H1 (cell line): ENCODE measurements at regions not wholly inside any gene's neighbourhood (a gene's known extent, or its start where the extent isn't known, plus 50 kb on each side); places are given as distances from the start of the nearest gene placed in this dataset.

Experiments used
- ASH2L ChIP-seq: fragments of 200-600, 300-600 bp; sonication (generic); IDR thresholded peaks from one replicate; pipeline ENCODE4 v1.7.1; 2017; ENCODE audit warnings: low read length
- CHD7 ChIP-seq: fragments of 300-600 bp; sonication (generic); IDR thresholded peaks from 2 replicates; pipeline ENCODE4 v1.7.1; 2012; ENCODE audit warnings: low read length, moderate library complexity, mild to moderate bottlenecking, inconsistent platforms; ENCODE audit not compliant: insufficient replicate concordance
- CTCF ChIP-seq, 3 experiments: IDR thresholded peaks; 1 replicate in 2 of 3; 2 replicates in 1 of 3; pipeline versions ENCODE4 v1.5.1 to v1.6.1; 2011; ENCODE audit warnings: low read length in 3 of 3, mild to moderate bottlenecking in 3 of 3, inconsistent platforms in 2 of 3, low read depth in 1 of 3, moderate library complexity in 1 of 3; ENCODE audit not compliant: insufficient read depth in 1 of 3; ENCODE audit errors: control extremely low read depth in 1 of 3
- JUND ChIP-seq: IDR thresholded peaks from 2 replicates; pipeline ENCODE4 v1.6.1; 2011; ENCODE audit warnings: mild to moderate bottlenecking, improper control_type of control experiment, low read length
- KDM5A ChIP-seq: fragments of 200-600 bp; IDR thresholded peaks from 2 replicates; pipeline ENCODE4 v1.7.1; 2012; ENCODE audit warnings: mild to moderate bottlenecking, low read length, inconsistent platforms, mixed read lengths
- RAD21 ChIP-seq, 2 experiments: IDR thresholded peaks in 1 of 2; conservative IDR thresholded peaks in 1 of 2; 2 replicates each; pipeline ENCODE4 v1.6.1; 2011; ENCODE audit warnings: low read depth in 2 of 2, low read length in 2 of 2, improper control_type of control experiment in 1 of 2, inconsistent platforms in 1 of 2, mild to moderate bottlenecking in 1 of 2, moderate library complexity in 1 of 2

GRCh38 chr17:72414967-72415853 lies 294.4 kb downstream of the SOX9 start (continued):
- TF ChIP-seq CHD7 (no peak), ASH2L (no peak), KDM5A (no peak), RAD21 (IDR thresholded peaks at IDR 0.05 in 1 of 2, conservative IDR thresholded peaks at IDR 0.05 in 1 of 2; ENCODE audit: low read depth in 2 of 2, low read length in 2 of 2) (no peak), JUND (no peak), CTCF (IDR thresholded peaks at IDR 0.05; ENCODE audit: control extremely low read depth in 1 of 3, insufficient read depth in 1 of 3, low read depth in 1 of 3, low read length in 3 of 3) (no peak)
